HCT116 (cell line): ENCODE measurements at regions not wholly inside any gene's neighbourhood (a gene's known extent, or its start where the extent isn't known, plus 50 kb on each side); places are given as distances from the start of the nearest gene placed in this dataset.

Source experiments
- ATAC-seq: fragments of 200-7000 bp; cut with Tn5 transposase; 2 replicates; pipeline ENCODE4 v1.9.1; 2020; ENCODE audit warnings: mild to moderate bottlenecking, moderate library complexity
- BruUV-seq: library from RNA; stranded (reverse); fragments of 400-500 nt; replicated peaks from 2 replicates; lab custom pipeline; 2021; lab: Mats Ljungman, UMichigan
- CTCF ChIA-PET: fragments of 300-600 bp; sonication (Branson Sonifier 250); formaldehyde crosslinking; loops from one replicate; lab custom pipeline; 2021; ENCODE audit warnings: antibody characterized with exemption; lab: Charles Lee
- POLR2A ChIA-PET: fragments of 300-600, 350-600 bp; sonication (Branson Sonifier 250); formaldehyde crosslinking; loops from one replicate; lab custom pipeline; 2021; ENCODE audit warnings: antibody characterized with exemption; lab: Charles Lee
- RAD21 ChIA-PET, 2 experiments: fragments of 300-600 bp; sonication (Branson Sonifier 250); formaldehyde crosslinking; loops; one replicate each; lab custom pipeline; 2023; ENCODE audit warnings: low total read pairs in 2 of 2; ENCODE audit not compliant: uncharacterized antibody in 2 of 2, unreplicated experiment in 2 of 2, low non-redundant PET in 1 of 2; lab: Charles Lee
- DNase-seq: peaks from one replicate; pipeline ENCODE4 v3.0.0-alpha.2; 2010; ENCODE audit warnings: low read depth, low spot score
- H2AFZ ChIP-seq: fragments of 200-600 bp; shearing (Covaris generic), sonication (generic); 2 replicates; pipeline ENCODE4 v1.6.1; 2017; ENCODE audit warnings: low read depth, mixed run types, mixed read lengths, antibody characterized with exemption, low read length; ENCODE audit not compliant: poor library complexity, severe bottlenecking
- H3K27ac ChIP-seq: 2 replicates; pipeline ENCODE4 v1.5.1; 2012; ENCODE audit warnings: low read depth, low read length
- H3K27me3 ChIP-seq: fragments of 200-600 bp; sonication (generic); 2 replicates; pipeline ENCODE4 v1.6.1; 2016; ENCODE audit warnings: mixed run types, low read length, mixed read lengths; ENCODE audit not compliant: insufficient read depth
- H3K36me3 ChIP-seq, 2 experiments: fragments of 200-500 bp in 1 of 2; fragments of 200-600 bp in 1 of 2; sonication (Bioruptor generic) in 1 of 2; sonication (generic) in 1 of 2; 2 replicates each; pipeline versions ENCODE4 v1.5.1 to v1.6.1; 2014 to 2016; ENCODE audit warnings: low read length in 2 of 2, inconsistent platforms in 1 of 2, mixed read lengths in 1 of 2, mixed run types in 1 of 2; ENCODE audit not compliant: insufficient read depth in 2 of 2, control insufficient read depth in 1 of 2
- H3K4me1 ChIP-seq, 2 experiments: fragments of 200-600 bp in 1 of 2; sonication (generic) in 1 of 2; 2 replicates each; pipeline versions ENCODE4 v1.5.1 to v1.6.1; 2012 to 2017; ENCODE audit warnings: low read length in 2 of 2, inconsistent platforms in 1 of 2, mild to moderate bottlenecking in 1 of 2, mixed read lengths in 1 of 2, mixed run types in 1 of 2, moderate library complexity in 1 of 2; ENCODE audit not compliant: insufficient read depth in 2 of 2, control insufficient read depth in 1 of 2
- H3K4me2 ChIP-seq: fragments of 200-600 bp; sonication (generic); 2 replicates; pipeline ENCODE4 v1.6.1; 2017; ENCODE audit warnings: mixed run types, low read length, mixed read lengths
- H3K4me3 ChIP-seq, 2 experiments: fragments of 200-600 bp in 1 of 2; sonication (generic) in 1 of 2; replicated peaks in 1 of 2; 2 replicates each; pipeline ENCODE4 v1.5.1; 2011 to 2016; ENCODE audit warnings: low read length in 2 of 2, control low read depth in 1 of 2, low read depth in 1 of 2, mild to moderate bottlenecking in 1 of 2, mixed read lengths in 1 of 2, mixed run types in 1 of 2
- H3K79me2 ChIP-seq: fragments of 200-600 bp; sonication (generic); 2 replicates; pipeline ENCODE4 v1.6.1; 2017; ENCODE audit warnings: mild to moderate bottlenecking, mixed run types, low read length, moderate library complexity, mixed read lengths; ENCODE audit not compliant: insufficient read depth
- H3K9ac ChIP-seq: fragments of 200-600 bp; sonication (generic); 2 replicates; pipeline ENCODE4 v1.6.1; 2016; ENCODE audit warnings: low read length, mixed read lengths
- H3K9me2 ChIP-seq: fragments of 200-600 bp; sonication (generic), shearing (Covaris generic); 2 replicates; pipeline ENCODE4 v1.6.1; 2017; ENCODE audit warnings: mixed run types, mild to moderate bottlenecking, moderate library complexity; ENCODE audit not compliant: insufficient read depth
- H3K9me3 ChIP-seq, 2 experiments: fragments of 200-500 bp in 1 of 2; fragments of 200-600 bp in 1 of 2; sonication (Bioruptor generic) in 1 of 2; sonication (generic) in 1 of 2; 2 replicates each; pipeline ENCODE4 v1.6.1; 2014 to 2017; ENCODE audit warnings: low read length in 2 of 2, mixed read lengths in 2 of 2, inconsistent platforms in 1 of 2, low read depth in 1 of 2, mild to moderate bottlenecking in 1 of 2, mixed run types in 1 of 2, moderate library complexity in 1 of 2; ENCODE audit not compliant: control insufficient read depth in 1 of 2, insufficient read depth in 1 of 2
- H4K20me1 ChIP-seq: fragments of 200-600 bp; sonication (generic), shearing (Covaris generic); 2 replicates; pipeline ENCODE4 v1.6.1; 2017; ENCODE audit warnings: mixed run types, mild to moderate bottlenecking, moderate library complexity; ENCODE audit not compliant: insufficient read depth
- SP1 ChIP-seq: IDR thresholded peaks from 2 replicates; pipeline ENCODE4 v1.6.1; 2012; ENCODE audit warnings: low read depth
- SRF ChIP-seq: IDR thresholded peaks from 2 replicates; pipeline ENCODE4 v1.6.1; 2012; ENCODE audit warnings: low read depth
- TCF7L2 ChIP-seq: IDR thresholded peaks from 2 replicates; pipeline ENCODE4 v1.7.0; 2011; ENCODE audit warnings: borderline replicate concordance, inconsistent platforms; ENCODE audit not compliant: insufficient read depth, insufficient read length; ENCODE audit errors: extremely low read depth
- YY1 ChIP-seq: IDR thresholded peaks from 2 replicates; pipeline ENCODE4 v1.6.1; 2011; ENCODE audit warnings: low read length, low read depth, moderate library complexity, mild to moderate bottlenecking; ENCODE audit not compliant: insufficient replicate concordance; ENCODE audit errors: extremely low read depth
- intact Hi-C: fragments of 100-400 bp; cut with micrococcal nuclease; formaldehyde crosslinking; loops from 2 replicates; pipeline ENCODE4 v1.10.0; 2022

- no peak for DNase-seq
- Histone ChIP-seq H3K36me3 (no peaks in the 10 kb centered on the region), H2AFZ (no peak overlapping the region), H3K9ac (no peak overlapping the region), H4K20me1 (no peaks in the 10 kb centered on the region), H3K4me2 (no peak overlapping the region), H3K9me2 (no peaks in the 10 kb centered on the region), H3K27ac (no peak overlapping the region), H3K9me3 (no peaks in the 10 kb centered on the region), H3K79me2 (no peaks in the 10 kb centered on the region), H3K4me3 (no peak overlapping the region), H3K27me3 (no peaks in the 10 kb centered on the region), H3K4me1 (no peaks in the 10 kb centered on the region)
- ChIA-PET CTCF (no interaction called here), POLR2A (no interaction called here), RAD21 (no interaction called here)
- no TSS peak for BruUV-seq
- intact Hi-C loops = no loop called here
- no peak for TF ChIP-seq SRF
- ATAC-seq = no peak
Measured at GRCh38 chrX:112223391-112223790, 140.8 kb upstream of the TRPC5 start.

DNA sequence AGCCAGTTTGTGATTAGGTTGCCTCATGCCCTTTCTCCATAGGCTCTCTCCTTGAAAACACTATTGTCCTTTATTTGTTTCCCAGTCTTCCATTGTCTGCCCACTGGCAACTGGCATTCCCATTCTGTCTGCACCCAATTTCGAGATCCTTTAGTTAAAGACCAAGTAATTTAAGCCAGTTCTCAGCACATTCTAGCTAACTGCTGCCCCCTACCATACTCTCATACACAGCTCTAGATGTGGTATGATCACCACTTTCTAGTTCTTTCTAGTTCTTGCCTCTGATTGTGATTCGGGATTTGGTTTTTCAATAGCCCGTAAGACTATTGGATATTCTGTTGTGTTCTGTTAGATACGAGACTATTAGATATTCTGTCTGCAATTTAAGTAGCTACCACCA is 135.8 kb upstream of the TRPC5 start:
- Histone ChIP-seq H3K79me2 (no peaks in the 10 kb centered on the region), H3K9ac (no peak overlapping the region), H3K4me2 (no peak overlapping the region), H3K27ac (no peak overlapping the region), H3K4me3 (no peak overlapping the region), H3K9me2 (no peaks in the 10 kb centered on the region), H2AFZ (no peak overlapping the region), H3K36me3 (no peaks in the 10 kb centered on the region), H4K20me1 (no peaks in the 10 kb centered on the region), H3K4me1 (no peaks in the 10 kb centered on the region), H3K9me3 (no peaks in the 10 kb centered on the region), H3K27me3 (no peaks in the 10 kb centered on the region)
- ChIA-PET POLR2A (no interaction called here), CTCF (no interaction called here), RAD21 (no interaction called here)
- DNase-seq (no peak), ATAC-seq (no peak)
- TF ChIP-seq SP1 (no peak), TCF7L2 (no peak), YY1 (no peak)
- intact Hi-C loops = no loop called here
- no TSS peak for BruUV-seq
